ENCODE measurements at regions not wholly inside any gene's neighbourhood (a gene's known extent, or its start where the extent isn't known, plus 50 kb on each side); places are given as distances from the start of the nearest gene placed in this dataset.
A peak's percentile ranks its signal among the peaks of the same experiment; 100 is the strongest.

DNA sequence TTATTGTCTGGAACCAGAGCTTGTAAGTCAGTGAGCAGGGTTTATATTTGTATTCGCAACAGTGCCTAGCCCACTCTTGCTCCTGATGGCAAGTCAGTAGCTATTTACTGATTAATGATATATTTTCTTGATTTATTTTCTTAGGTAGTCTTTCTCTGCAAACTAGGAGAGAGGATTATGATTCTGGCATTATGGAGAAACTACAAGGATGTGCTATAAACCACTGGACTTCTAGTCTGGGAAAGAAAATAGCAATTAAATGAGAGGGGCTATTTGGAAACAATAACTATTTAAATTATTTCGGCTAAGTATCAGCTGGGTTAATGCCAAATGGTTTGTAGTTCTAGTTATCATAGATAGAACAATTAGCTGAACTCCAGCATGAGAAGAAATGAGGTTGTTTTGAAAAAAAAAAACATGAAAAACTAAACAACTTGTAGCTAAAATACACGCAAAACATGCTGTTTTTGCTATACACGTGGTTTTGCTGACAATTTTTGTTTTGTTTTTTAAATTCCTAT lies 304.9 kb upstream of the TCF21 start:
- Mint-ChIP-seq H3K9me3 (peaks cover 0 to 9% (median 0%) of the 10 kb centered on the region in 5 donors), H3K27me3 (no peaks in the 10 kb centered on the region), H3K4me1 (no peaks in the 10 kb centered on the region), H3K27ac (no peak overlapping the region), H3K4me3 (no peak overlapping the region), H3K36me3 (no peaks in the 10 kb centered on the region)
- no peak overlapping the region for H3K4me3 ChIP-seq (ENCODE audit: low read length)
- H3K4me1 ChIP-seq (ENCODE audit: insufficient read depth, low read length) = no peaks in the 10 kb centered on the region
- no peaks in the 10 kb centered on the region for H3K36me3 ChIP-seq (ENCODE audit: insufficient read depth, low read length)
- CTCF ChIA-PET = no interaction called here
- no peak overlapping the region for H3K27ac ChIP-seq (ENCODE audit: low read depth, low read length)
- H3K27me3 ChIP-seq (ENCODE audit: insufficient read depth, low read length, poor library complexity, severe bottlenecking) = no peaks in the 10 kb centered on the region
- POLR2A ChIA-PET = no interaction called here
- H3K9me3 ChIP-seq (ENCODE audit: low read length) = no peaks in the 10 kb centered on the region
- no peak for DNase-seq

DNA sequence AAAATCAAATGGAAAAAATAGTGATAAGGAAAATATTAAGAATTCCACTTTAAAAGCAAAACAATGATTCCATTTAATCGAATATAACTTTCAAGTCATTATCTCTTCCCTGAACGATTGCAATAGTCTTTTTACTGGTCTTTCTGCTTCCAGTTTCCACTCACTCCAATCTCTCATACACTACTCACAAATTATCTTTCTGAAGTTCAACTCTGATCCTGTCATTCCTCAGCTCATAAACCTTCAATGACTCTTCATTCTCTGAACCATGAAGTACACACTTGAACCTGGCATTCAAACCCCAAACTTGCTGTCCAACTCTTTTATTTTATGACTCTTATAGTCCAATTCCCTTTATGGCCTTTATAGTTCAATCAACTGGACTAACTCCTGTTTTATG lies 304.1 kb upstream of the TCF21 start:
- no peaks in the 10 kb centered on the region for H3K36me3 Mint-ChIP-seq
- Histone ChIP-seq H3K27me3 (ENCODE audit: insufficient read depth, low read length, poor library complexity, severe bottlenecking) (no peaks in the 10 kb centered on the region), H3K9me3 (ENCODE audit: low read length) (no peaks in the 10 kb centered on the region), H3K4me1 (ENCODE audit: insufficient read depth, low read length) (no peaks in the 10 kb centered on the region), H3K27ac (ENCODE audit: low read depth, low read length) (no peak overlapping the region), H3K4me3 (ENCODE audit: low read length) (no peak overlapping the region), H3K36me3 (ENCODE audit: insufficient read depth, low read length) (no peaks in the 10 kb centered on the region)
- H3K27ac Mint-ChIP-seq = no peak overlapping the region
- H3K27me3 Mint-ChIP-seq = no peaks in the 10 kb centered on the region
- no peak for DNase-seq
- peaks cover 0 to 9% (median 0%) of the 10 kb centered on the region in 5 donors for H3K9me3 Mint-ChIP-seq
- no peak overlapping the region for H3K4me3 Mint-ChIP-seq
- ChIA-PET CTCF (no interaction called here), POLR2A (no interaction called here)
- no peaks in the 10 kb centered on the region for H3K4me1 Mint-ChIP-seq

DNA sequence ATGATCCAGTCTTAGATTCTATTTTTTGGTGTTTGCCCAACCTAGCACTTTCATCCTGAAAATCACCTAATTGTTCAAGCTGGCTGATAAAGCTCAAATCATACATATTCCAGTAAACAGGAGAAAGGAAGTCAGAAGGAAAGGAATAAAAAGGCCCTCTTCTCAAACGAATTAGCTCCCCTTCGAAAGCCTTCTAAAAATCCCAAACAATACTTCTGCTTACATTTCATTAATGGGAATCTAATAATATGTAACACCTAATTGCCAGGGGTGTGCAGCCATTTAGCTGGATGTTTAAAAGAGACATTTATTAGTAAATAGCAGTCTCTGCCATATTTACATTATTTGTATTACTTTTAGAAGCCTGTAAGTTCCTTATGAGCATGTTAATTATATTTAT lies 302.9 kb upstream of the TCF21 start:
- no peak overlapping the region for H3K27ac ChIP-seq (ENCODE audit: low read depth, low read length)
- no peaks in the 10 kb centered on the region for H3K36me3 ChIP-seq (ENCODE audit: insufficient read depth, low read length)
- no peak for DNase-seq
- H3K27me3 ChIP-seq (ENCODE audit: insufficient read depth, low read length, poor library complexity, severe bottlenecking) = no peaks in the 10 kb centered on the region
- CTCF ChIA-PET = no interaction called here
- H3K4me3 ChIP-seq (ENCODE audit: low read length) = no peak overlapping the region
- no peak overlapping the region for H3K4me3 Mint-ChIP-seq
- H3K4me1 ChIP-seq (ENCODE audit: insufficient read depth, low read length) = no peaks in the 10 kb centered on the region
- H3K27me3 Mint-ChIP-seq = no peaks in the 10 kb centered on the region
- H3K36me3 Mint-ChIP-seq = no peaks in the 10 kb centered on the region
- no peaks in the 10 kb centered on the region for H3K9me3 ChIP-seq (ENCODE audit: low read length)
- peaks cover 0 to 9% (median 0%) of the 10 kb centered on the region in 5 donors for H3K9me3 Mint-ChIP-seq
- H3K27ac Mint-ChIP-seq = no peak overlapping the region
- POLR2A ChIA-PET = no interaction called here
- no peaks in the 10 kb centered on the region for H3K4me1 Mint-ChIP-seq

DNA sequence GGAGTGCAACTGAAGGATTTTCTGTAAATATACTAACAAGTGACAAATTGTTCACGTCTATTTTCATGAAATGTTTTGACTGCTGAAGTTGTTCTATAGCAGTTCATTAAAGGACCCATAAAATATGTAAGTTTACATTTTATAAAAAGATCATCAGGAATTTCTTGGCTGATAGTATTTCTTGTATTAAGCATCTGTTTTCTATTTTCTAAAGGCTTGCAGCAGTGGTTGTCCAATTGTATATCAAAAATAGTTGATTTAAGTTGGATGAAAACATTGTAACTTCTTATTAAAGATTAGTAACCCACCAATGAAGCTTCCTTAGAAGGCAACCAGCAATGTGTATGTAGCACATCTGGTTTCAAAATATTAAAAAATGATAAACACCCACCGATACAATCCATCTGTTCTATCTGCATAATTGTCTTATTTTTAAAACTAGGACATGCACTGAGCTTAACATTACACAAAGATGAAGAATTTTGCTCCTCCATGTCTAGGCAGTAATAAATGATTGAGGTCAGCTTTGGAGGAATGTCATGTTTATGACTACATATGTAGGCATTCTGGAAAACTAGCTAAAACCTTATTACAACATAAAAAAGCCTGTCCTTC lies 301.3 kb upstream of the TCF21 start:
- H3K4me3 Mint-ChIP-seq = no peak overlapping the region
- H3K27ac Mint-ChIP-seq = no peak overlapping the region
- H3K4me3 ChIP-seq (ENCODE audit: low read length) = no peak overlapping the region
- no peaks in the 10 kb centered on the region for H3K4me1 Mint-ChIP-seq
- CTCF ChIA-PET = no interaction called here
- no peak overlapping the region for H3K27ac ChIP-seq (ENCODE audit: low read depth, low read length)
- no peaks in the 10 kb centered on the region for H3K4me1 ChIP-seq (ENCODE audit: insufficient read depth, low read length)
- POLR2A ChIA-PET = no interaction called here
- H3K27me3 Mint-ChIP-seq = no peaks in the 10 kb centered on the region
- H3K9me3 Mint-ChIP-seq = peaks cover 0 to 4% (median 0%) of the 10 kb centered on the region in 5 donors
- H3K36me3 Mint-ChIP-seq = no peaks in the 10 kb centered on the region
- H3K9me3 ChIP-seq (ENCODE audit: low read length) = no peaks in the 10 kb centered on the region
- H3K36me3 ChIP-seq (ENCODE audit: insufficient read depth, low read length) = no peaks in the 10 kb centered on the region
- DNase-seq = no peak
- no peaks in the 10 kb centered on the region for H3K27me3 ChIP-seq (ENCODE audit: insufficient read depth, low read length, poor library complexity, severe bottlenecking)

DNA sequence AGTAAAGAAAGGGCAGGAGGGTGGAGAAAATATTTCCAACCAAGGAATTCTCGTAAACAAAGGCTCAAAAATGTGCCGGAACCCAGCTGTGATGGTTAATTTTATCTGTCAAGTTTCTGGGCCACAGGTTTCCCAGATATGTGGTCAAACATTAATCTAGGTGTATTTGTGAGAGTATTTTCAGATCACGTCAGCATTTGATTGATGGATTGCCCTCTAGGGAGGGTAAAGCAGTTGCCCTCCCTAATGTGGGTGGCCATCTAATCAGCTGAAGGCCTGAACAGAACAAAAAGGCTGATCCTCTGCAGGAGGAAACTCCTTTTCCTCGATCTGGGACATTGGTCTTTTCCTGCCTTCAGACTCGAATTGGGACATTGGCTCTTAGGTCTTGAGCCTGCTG lies 298.7 kb upstream of the TCF21 start:
- Histone ChIP-seq H3K4me3 (ENCODE audit: low read length) (no peak overlapping the region), H3K36me3 (ENCODE audit: insufficient read depth, low read length) (no peaks in the 10 kb centered on the region), H3K4me1 (ENCODE audit: insufficient read depth, low read length) (no peaks in the 10 kb centered on the region), H3K27ac (ENCODE audit: low read depth, low read length) (no peak overlapping the region), H3K27me3 (ENCODE audit: insufficient read depth, low read length, poor library complexity, severe bottlenecking) (no peaks in the 10 kb centered on the region), H3K9me3 (ENCODE audit: low read length) (no peaks in the 10 kb centered on the region)
- ChIA-PET CTCF (no interaction called here), POLR2A (no interaction called here)
- H3K27me3 Mint-ChIP-seq = no peaks in the 10 kb centered on the region
- DNase-seq = no peak
- H3K36me3 Mint-ChIP-seq = no peaks in the 10 kb centered on the region
- no peak overlapping the region for H3K4me3 Mint-ChIP-seq
- H3K9me3 Mint-ChIP-seq = no peaks in the 10 kb centered on the region
- H3K27ac Mint-ChIP-seq = peak overlapping the region in 1 of 8 donors; percentile 59
- no peaks in the 10 kb centered on the region for H3K4me1 Mint-ChIP-seq

DNA sequence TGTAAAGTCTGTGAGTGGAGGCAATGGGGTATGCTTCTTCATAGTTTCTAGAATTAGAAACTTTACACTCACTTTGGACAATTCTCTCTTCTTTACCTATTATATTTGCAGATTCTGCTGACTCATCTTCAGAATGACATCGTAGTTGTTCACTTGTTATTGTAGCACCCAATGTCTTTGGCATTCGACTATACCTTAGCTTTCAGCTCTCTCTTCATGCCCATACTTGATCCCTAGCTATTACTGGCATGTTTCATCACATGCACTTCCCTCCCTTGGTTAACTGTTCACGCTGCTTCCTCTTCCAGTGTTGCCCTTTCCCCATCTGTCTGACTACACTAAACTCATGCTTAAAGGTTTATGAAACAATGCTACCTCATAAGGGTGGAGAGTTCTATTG lies 298.1 kb upstream of the TCF21 start:
- H3K36me3 ChIP-seq (ENCODE audit: insufficient read depth, low read length) = no peaks in the 10 kb centered on the region
- no peaks in the 10 kb centered on the region for H3K9me3 Mint-ChIP-seq

DNA sequence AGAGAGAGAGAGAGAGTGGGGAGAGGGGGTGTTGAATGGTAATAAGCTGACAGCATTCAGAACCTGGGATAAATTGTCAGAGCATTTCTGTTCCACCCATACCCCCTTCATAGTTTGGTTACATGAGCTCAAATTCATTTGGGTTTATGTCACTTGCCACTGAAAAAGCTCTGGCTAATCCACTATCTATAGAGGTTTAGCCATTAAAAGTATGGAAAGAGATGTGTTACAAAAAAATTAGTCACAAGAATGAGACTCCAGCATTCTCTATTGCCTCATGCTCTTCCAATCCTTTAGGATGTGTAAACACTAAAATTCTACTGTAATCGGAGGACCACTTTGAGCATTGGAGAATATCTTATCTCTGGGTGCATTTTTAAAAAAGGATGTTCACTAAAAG lies 297.6 kb upstream of the TCF21 start:
- H3K27ac ChIP-seq (ENCODE audit: low read depth, low read length) = no peak overlapping the region
- Mint-ChIP-seq H3K27ac (no peak overlapping the region), H3K4me1 (no peaks in the 10 kb centered on the region), H3K9me3 (no peaks in the 10 kb centered on the region), H3K4me3 (no peak overlapping the region), H3K36me3 (no peaks in the 10 kb centered on the region), H3K27me3 (no peaks in the 10 kb centered on the region)
- no peaks in the 10 kb centered on the region for H3K4me1 ChIP-seq (ENCODE audit: insufficient read depth, low read length)
- ChIA-PET CTCF (no interaction called here), POLR2A (no interaction called here)
- no peaks in the 10 kb centered on the region for H3K27me3 ChIP-seq (ENCODE audit: insufficient read depth, low read length, poor library complexity, severe bottlenecking)
- no peak for DNase-seq
- no peaks in the 10 kb centered on the region for H3K36me3 ChIP-seq (ENCODE audit: insufficient read depth, low read length)
- no peak overlapping the region for H3K4me3 ChIP-seq (ENCODE audit: low read length)
- H3K9me3 ChIP-seq (ENCODE audit: low read length) = no peaks in the 10 kb centered on the region

More for the DNA sequence above, 298.1 kb upstream of the TCF21 start:
- Mint-ChIP-seq H3K27ac (no peak overlapping the region), H3K36me3 (no peaks in the 10 kb centered on the region), H3K4me3 (no peak overlapping the region), H3K27me3 (no peaks in the 10 kb centered on the region), H3K4me1 (no peaks in the 10 kb centered on the region)
- CTCF ChIA-PET = no interaction called here
- Histone ChIP-seq H3K4me1 (ENCODE audit: insufficient read depth, low read length) (no peaks in the 10 kb centered on the region), H3K27me3 (ENCODE audit: insufficient read depth, low read length, poor library complexity, severe bottlenecking) (no peaks in the 10 kb centered on the region), H3K9me3 (ENCODE audit: low read length) (no peaks in the 10 kb centered on the region), H3K27ac (ENCODE audit: low read depth, low read length) (no peak overlapping the region), H3K4me3 (ENCODE audit: low read length) (no peak overlapping the region)
- DNase-seq = no peak
- POLR2A ChIA-PET = no interaction called here

DNA sequence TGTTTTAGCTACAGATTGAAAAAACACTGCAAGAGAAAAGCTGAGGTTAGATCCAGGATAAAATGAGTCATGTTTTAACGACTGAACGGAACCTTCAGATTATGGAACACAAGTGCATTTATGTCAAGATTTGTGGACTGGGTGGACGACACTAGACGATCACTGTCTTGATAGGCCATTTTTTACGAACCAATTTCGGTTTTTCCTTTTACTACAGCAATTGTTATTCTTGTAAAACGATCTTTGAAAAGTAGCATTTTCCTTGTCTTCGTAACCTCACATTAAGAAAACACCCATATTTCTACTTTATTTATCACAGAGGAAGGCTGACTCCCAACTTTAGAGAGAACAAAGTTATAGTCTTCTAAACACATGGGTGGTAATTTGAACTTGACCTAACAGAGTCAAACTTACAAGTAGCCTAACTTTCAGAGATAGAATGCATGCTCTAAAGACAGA lies 294.2 kb upstream of the TCF21 start:
- no peaks in the 10 kb centered on the region for H3K9me3 ChIP-seq (ENCODE audit: low read length)
- no peaks in the 10 kb centered on the region for H3K4me1 ChIP-seq (ENCODE audit: insufficient read depth, low read length)
- H3K4me1 Mint-ChIP-seq = no peaks in the 10 kb centered on the region
- no peaks in the 10 kb centered on the region for H3K36me3 Mint-ChIP-seq
- H3K36me3 ChIP-seq (ENCODE audit: insufficient read depth, low read length) = no peaks in the 10 kb centered on the region
- H3K27ac Mint-ChIP-seq = no peak overlapping the region
- ChIA-PET CTCF (no interaction called here), POLR2A (no interaction called here)
- no peaks in the 10 kb centered on the region for H3K27me3 ChIP-seq (ENCODE audit: insufficient read depth, low read length, poor library complexity, severe bottlenecking)
- no peaks in the 10 kb centered on the region for H3K27me3 Mint-ChIP-seq
- H3K27ac ChIP-seq (ENCODE audit: low read depth, low read length) = no peak overlapping the region
- H3K4me3 Mint-ChIP-seq = no peak overlapping the region
- no peak for DNase-seq
- H3K9me3 Mint-ChIP-seq = no peaks in the 10 kb centered on the region
- no peak overlapping the region for H3K4me3 ChIP-seq (ENCODE audit: low read length)
